GM23338 (cell line): ENCODE measurements at regions not wholly inside any gene's neighbourhood (a gene's known extent, or its start where the extent isn't known, plus 50 kb on each side); places are given as distances from the start of the nearest gene placed in this dataset. TPM values are rescaled to one million over a fixed set of nuclear protein-coding genes. Genes with fewer than 3 reads are reported as not detected.

ENCODE experiments used
- microRNA-seq: library from miRNA; unstranded; fragments of <30 nt; microRNA quantifications from one replicate; pipeline ENCODE4, GENCODE V29; 2017
- small RNA-seq: library from RNA; depleted of rRNA; stranded (forward); fragments of <200 nt; gene quantifications from one replicate; pipeline ENCODE3, GENCODE V24; 2014; ENCODE audit warnings: low replicate concordance

Small RNA genes lying in the stretch of these regions (microRNA-seq; reads per million reads assigned to microRNA genes)
- not detected for gene MIR7641-1

Small RNA genes lying in the stretch of these regions (small RNA-seq; reads per million reads assigned to genes)
- gene AP001485.1 (not detected), gene MIR7641-1 (not detected)
